Left ventricle myocardium inferior (tissue), 1 donor: ENCODE measurements at regions not wholly inside any gene's neighbourhood (a gene's known extent, or its start where the extent isn't known, plus 50 kb on each side); places are given as distances from the start of the nearest gene placed in this dataset.

ENCODE experiments used
- DNase-seq: peaks from one replicate; pipeline ENCODE4 v3.0.0-alpha.2; 2020
- H3K27ac ChIP-seq: fragments of 200-600 bp; replicated peaks from 2 replicates; pipeline ENCODE4 v1.8.0; 2021
- H3K27me3 ChIP-seq: fragments of 200-600 bp; 2 replicates; pipeline ENCODE4 v1.8.0; 2021; ENCODE audit warnings: low read depth
- H3K36me3 ChIP-seq: fragments of 200-600 bp; 2 replicates; pipeline ENCODE4 v1.8.0; 2021
- H3K4me1 ChIP-seq: fragments of 200-600 bp; 2 replicates; pipeline ENCODE4 v1.8.0; 2021
- H3K4me3 ChIP-seq: fragments of 200-600 bp; 2 replicates; pipeline ENCODE4 v1.8.0; 2021; ENCODE audit warnings: mild to moderate bottlenecking, moderate library complexity
- H3K9me3 ChIP-seq: fragments of 200-600 bp; replicated peaks from 2 replicates; pipeline ENCODE4 v1.8.0; 2021
- intact Hi-C: fragments of 100-400 bp; cut with micrococcal nuclease; formaldehyde crosslinking; loops from one replicate; pipeline ENCODE4 v1.11.0; 2022
- TF ChIP-seq, protein P1 (sequence below): fragments of 200-600 bp; IDR thresholded peaks from 2 replicates; pipeline ENCODE4 v1.8.0; 2021; ENCODE audit warnings: antibody characterized with exemption, mild to moderate bottlenecking, borderline replicate concordance
- donor health status: DM: no; HTN: yes; CAD: no; lungs with severe emphysema.

DNA sequence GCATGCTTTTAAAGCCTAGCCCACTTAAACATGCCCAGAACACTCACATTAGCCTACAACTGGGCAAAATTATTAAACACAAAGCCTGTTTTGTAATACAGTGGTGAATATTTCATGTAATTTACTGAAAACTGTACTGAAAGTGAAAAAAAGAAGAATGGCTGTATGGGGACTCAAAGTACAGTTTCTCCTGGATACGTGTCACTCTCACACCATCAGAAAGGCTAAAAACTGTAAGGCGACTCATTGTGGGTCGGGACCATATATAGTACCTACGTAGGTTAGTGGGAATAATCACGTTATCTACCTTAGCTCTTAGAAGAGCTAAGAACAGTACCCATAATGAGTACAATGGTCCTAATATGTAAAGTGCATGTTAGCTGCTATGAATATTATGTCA, 80.2 kb upstream of the SPATA12 start:
- intact Hi-C loops: no loop called here
- DNase-seq: no peak

DNA sequence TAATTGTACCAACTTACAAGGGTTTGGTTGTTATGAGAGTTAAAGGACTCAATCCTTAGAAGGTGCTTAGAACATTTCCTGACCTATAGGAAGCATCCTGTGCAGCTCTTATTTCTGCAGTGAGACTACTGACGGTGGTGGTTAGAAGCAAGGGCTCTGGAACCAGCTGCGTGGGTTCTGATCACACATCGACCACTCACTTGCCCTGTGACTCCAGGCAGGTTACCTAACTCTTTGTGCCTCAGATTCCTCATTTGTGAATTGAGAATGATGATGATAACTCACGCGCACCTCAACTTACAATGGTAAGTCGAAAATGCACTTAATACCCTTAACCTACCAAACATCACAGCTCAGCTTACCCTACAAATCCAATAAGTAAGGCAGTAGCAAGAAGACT, 80.7 kb upstream of the SPATA12 start:
- H3K4me3 ChIP-seq: no peak overlapping the region
- TF ChIP-seq, protein P1, sequence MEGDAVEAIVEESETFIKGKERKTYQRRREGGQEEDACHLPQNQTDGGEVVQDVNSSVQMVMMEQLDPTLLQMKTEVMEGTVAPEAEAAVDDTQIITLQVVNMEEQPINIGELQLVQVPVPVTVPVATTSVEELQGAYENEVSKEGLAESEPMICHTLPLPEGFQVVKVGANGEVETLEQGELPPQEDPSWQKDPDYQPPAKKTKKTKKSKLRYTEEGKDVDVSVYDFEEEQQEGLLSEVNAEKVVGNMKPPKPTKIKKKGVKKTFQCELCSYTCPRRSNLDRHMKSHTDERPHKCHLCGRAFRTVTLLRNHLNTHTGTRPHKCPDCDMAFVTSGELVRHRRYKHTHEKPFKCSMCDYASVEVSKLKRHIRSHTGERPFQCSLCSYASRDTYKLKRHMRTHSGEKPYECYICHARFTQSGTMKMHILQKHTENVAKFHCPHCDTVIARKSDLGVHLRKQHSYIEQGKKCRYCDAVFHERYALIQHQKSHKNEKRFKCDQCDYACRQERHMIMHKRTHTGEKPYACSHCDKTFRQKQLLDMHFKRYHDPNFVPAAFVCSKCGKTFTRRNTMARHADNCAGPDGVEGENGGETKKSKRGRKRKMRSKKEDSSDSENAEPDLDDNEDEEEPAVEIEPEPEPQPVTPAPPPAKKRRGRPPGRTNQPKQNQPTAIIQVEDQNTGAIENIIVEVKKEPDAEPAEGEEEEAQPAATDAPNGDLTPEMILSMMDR: no peak
- no peak for DNase-seq
- H3K27me3 ChIP-seq: no peaks in the 10 kb centered on the region
- intact Hi-C loops: no loop called here
- peaks cover 14% of the 10 kb centered on the region for H3K4me1 ChIP-seq
- no peak overlapping the region for H3K27ac ChIP-seq
- H3K9me3 ChIP-seq: no peaks in the 10 kb centered on the region
- H3K36me3 ChIP-seq: no peaks in the 10 kb centered on the region

More for the DNA sequence above, 80.2 kb upstream of the SPATA12 start:
- Histone ChIP-seq H3K27ac (no peak overlapping the region), H3K4me1 (peaks cover 16% of the 10 kb centered on the region), H3K36me3 (no peaks in the 10 kb centered on the region), H3K9me3 (no peaks in the 10 kb centered on the region), H3K27me3 (no peaks in the 10 kb centered on the region), H3K4me3 (no peak overlapping the region)
- TF ChIP-seq, protein P1: no peak

DNA sequence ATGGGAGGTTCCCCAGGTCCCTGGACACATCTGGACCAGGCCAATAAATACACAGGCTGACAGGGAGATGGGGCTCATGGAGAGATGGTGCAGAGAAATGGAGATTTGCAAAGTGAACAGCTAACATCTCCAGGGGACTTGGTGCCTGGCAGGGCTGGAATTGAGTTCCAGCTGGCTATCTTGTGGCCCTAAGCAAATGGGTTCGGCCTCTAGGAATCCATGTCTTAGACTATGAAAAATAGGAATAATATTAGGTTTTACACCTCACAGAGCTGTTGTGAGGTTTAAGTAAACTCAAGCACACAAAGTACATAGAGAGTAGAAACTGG, 82.9 kb upstream of the SPATA12 start:
- TF ChIP-seq, protein P1: no peak
- intact Hi-C loops: no loop called here

DNA sequence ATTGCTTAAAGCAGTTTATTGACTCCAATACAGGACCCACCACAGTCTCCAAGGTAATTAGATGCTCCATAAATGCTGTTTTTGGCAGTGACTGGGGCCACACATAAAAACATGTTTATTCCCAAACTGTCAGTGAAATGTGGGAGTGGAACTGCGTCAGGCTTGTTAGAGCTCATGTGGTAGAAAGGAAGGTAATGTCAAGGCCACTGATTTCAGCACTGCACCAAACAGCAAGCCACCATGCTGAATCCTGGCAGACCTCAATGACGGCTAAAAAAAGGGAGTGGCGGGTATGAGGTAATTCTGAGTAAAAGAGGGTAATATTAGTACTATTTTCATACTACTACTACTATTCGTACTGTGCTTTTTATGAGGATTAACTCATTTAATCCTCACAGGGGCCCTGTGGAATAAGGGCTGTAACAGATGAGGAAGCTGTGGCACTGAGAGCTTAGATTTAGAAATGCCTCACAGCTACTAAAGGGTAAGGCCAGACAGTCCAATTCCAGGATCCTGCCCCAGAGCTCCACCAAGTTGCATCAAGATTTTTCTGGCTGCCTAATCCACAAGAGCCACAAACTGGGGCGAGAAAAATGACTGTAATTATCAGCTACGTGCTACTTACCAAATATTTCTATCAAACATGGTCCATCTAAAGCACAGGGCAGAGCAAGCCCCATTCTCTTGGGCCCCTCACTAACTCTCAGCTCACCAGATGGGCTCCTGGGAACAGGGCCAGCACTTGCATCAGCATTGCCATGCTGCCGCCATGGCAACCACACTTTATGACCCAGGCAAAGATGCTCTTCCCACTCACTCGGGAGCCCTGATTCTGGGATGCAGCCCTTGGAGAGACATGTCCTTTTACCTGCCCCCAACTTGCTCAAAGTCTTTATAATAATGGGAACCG, 83.6 kb upstream of the SPATA12 start:
- Histone ChIP-seq H3K4me1 (peaks cover 14% of the 10 kb centered on the region), H3K36me3 (no peaks in the 10 kb centered on the region), H3K27ac (no peak overlapping the region), H3K9me3 (no peaks in the 10 kb centered on the region), H3K4me3 (no peak overlapping the region), H3K27me3 (no peaks in the 10 kb centered on the region)
- DNase-seq: no peak
- intact Hi-C loops: no loop called here
- TF ChIP-seq, protein P1: no peak

More for the DNA sequence above, 82.9 kb upstream of the SPATA12 start:
- no peaks in the 10 kb centered on the region for H3K36me3 ChIP-seq
- no peak for DNase-seq
- H3K27ac ChIP-seq: no peak overlapping the region
- no peak overlapping the region for H3K4me3 ChIP-seq
- H3K9me3 ChIP-seq: no peaks in the 10 kb centered on the region
- peaks cover 14% of the 10 kb centered on the region for H3K4me1 ChIP-seq
- H3K27me3 ChIP-seq: no peaks in the 10 kb centered on the region

DNA sequence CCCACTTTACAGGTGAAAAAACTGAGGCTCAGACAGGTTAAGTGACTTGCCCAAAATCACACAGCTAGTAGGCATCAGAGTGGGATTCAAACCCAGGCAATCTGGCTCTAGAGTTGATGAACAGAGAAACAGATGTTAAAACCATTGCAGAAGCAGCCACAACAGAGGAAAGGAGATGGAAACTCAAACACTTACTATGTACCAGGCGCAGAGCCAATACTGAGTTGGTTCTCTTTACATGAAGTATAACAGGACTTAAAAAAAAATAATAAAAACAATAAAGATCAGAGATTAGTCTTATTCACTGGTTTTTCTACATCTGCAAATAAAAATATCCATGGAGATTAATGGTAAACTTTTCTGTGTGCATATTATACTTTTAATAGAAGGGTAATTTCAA, 84.9 kb upstream of the SPATA12 start:
- H3K36me3 ChIP-seq: no peaks in the 10 kb centered on the region
- intact Hi-C loops: no loop called here
- peaks cover under 1% of the 10 kb centered on the region for H3K4me1 ChIP-seq
- H3K9me3 ChIP-seq: no peaks in the 10 kb centered on the region
- H3K4me3 ChIP-seq: no peak overlapping the region
- DNase-seq: no peak
- TF ChIP-seq, protein P1: no peak
- H3K27me3 ChIP-seq: no peaks in the 10 kb centered on the region
- no peak overlapping the region for H3K27ac ChIP-seq
